H9 (cell line): ENCODE measurements at regions not wholly inside any gene's neighbourhood (a gene's known extent, or its start where the extent isn't known, plus 50 kb on each side); places are given as distances from the start of the nearest gene placed in this dataset.

Source experiments
- DNase-seq: peaks from one replicate; pipeline ENCODE4 v3.0.0-alpha.2; 2017
- H2AFZ ChIP-seq: one replicate; pipeline ENCODE4 v1.6.1; 2013; ENCODE audit warnings: mild to moderate bottlenecking, low read length, control low read depth, moderate library complexity
- H2AK5ac ChIP-seq: 2 replicates; pipeline ENCODE4 v1.6.1; 2013; ENCODE audit warnings: low read length, control low read depth, mixed read lengths; ENCODE audit not compliant: insufficient read length
- H2BK120ac ChIP-seq: one replicate; pipeline ENCODE4 v1.6.1; 2013; ENCODE audit warnings: low read depth, mild to moderate bottlenecking, low read length, control low read depth, inconsistent platforms; ENCODE audit not compliant: poor library complexity, severe bottlenecking
- H2BK12ac ChIP-seq: 2 replicates; pipeline ENCODE4 v1.6.1; 2013; ENCODE audit warnings: low read length, control low read depth, mixed read lengths, low read depth; ENCODE audit not compliant: insufficient read length
- H2BK15ac ChIP-seq: 2 replicates; pipeline ENCODE4 v1.6.1; 2013; ENCODE audit warnings: low read depth, low read length, control low read depth
- H2BK20ac ChIP-seq: one replicate; pipeline ENCODE4 v1.6.1; 2013; ENCODE audit warnings: low read depth, mild to moderate bottlenecking, low read length, control low read depth, inconsistent platforms; ENCODE audit not compliant: poor library complexity, severe bottlenecking
- H2BK5ac ChIP-seq: 2 replicates; pipeline ENCODE4 v1.6.1; 2013; ENCODE audit warnings: low read length, control low read depth, mixed read lengths; ENCODE audit not compliant: insufficient read length
- H3K14ac ChIP-seq: 2 replicates; pipeline ENCODE4 v1.6.1; 2013; ENCODE audit warnings: low read length, control low read depth; ENCODE audit not compliant: insufficient read depth
- H3K18ac ChIP-seq: 2 replicates; pipeline ENCODE4 v1.6.1; 2013; ENCODE audit warnings: low read depth, mild to moderate bottlenecking, mixed read lengths, low read length, control low read depth; ENCODE audit not compliant: insufficient read length
- H3K23ac ChIP-seq: 2 replicates; pipeline ENCODE4 v1.6.1; 2013; ENCODE audit warnings: low read length, control low read depth, mixed read lengths, low read depth; ENCODE audit not compliant: insufficient read length
- H3K23me2 ChIP-seq: 2 replicates; pipeline ENCODE4 v1.6.1; 2013; ENCODE audit warnings: low read depth, mild to moderate bottlenecking, mixed read lengths, low read length, control low read depth; ENCODE audit not compliant: insufficient read length, poor library complexity, severe bottlenecking
- H3K27ac ChIP-seq: 2 replicates; pipeline ENCODE4 v1.5.1; 2013; ENCODE audit warnings: low read length, control low read depth, mixed read lengths, low read depth; ENCODE audit not compliant: insufficient read length
- H3K27me3 ChIP-seq: 2 replicates; pipeline ENCODE4 v1.6.1; 2013; ENCODE audit warnings: low read length, control low read depth, inconsistent platforms; ENCODE audit not compliant: insufficient read depth
- H3K4ac ChIP-seq: 2 replicates; pipeline ENCODE4 v1.6.1; 2013; ENCODE audit warnings: low read depth, mild to moderate bottlenecking, control low read depth, inconsistent platforms, low read length, moderate library complexity
- H3K4me1 ChIP-seq: 2 replicates; pipeline ENCODE4 v1.6.1; 2013; ENCODE audit warnings: low read length, control low read depth, inconsistent platforms; ENCODE audit not compliant: insufficient read depth
- H3K4me2 ChIP-seq: 2 replicates; pipeline ENCODE4 v1.6.1; 2013; ENCODE audit warnings: low read length, control low read depth, mixed read lengths; ENCODE audit not compliant: insufficient read length, insufficient read depth
- H3K56ac ChIP-seq: 2 replicates; pipeline ENCODE4 v1.6.1; 2013; ENCODE audit warnings: low read depth, mild to moderate bottlenecking, mixed read lengths, low read length, control low read depth; ENCODE audit not compliant: insufficient read length
- H3K79me1 ChIP-seq: 2 replicates; pipeline ENCODE4 v1.6.1; 2013; ENCODE audit warnings: low read depth, mild to moderate bottlenecking, moderate library complexity, low read length, control low read depth, inconsistent platforms; ENCODE audit not compliant: insufficient read depth, poor library complexity, severe bottlenecking
- H3K79me2 ChIP-seq: 2 replicates; pipeline ENCODE4 v1.6.1; 2013; ENCODE audit warnings: low read length, control low read depth, inconsistent platforms; ENCODE audit not compliant: insufficient read depth
- H3K9ac ChIP-seq: 2 replicates; pipeline ENCODE4 v1.6.1; 2013; ENCODE audit warnings: low read length, control low read depth, mixed read lengths; ENCODE audit not compliant: insufficient read length; ENCODE audit errors: extremely low read depth
- H3K9me3 ChIP-seq: one replicate; pipeline ENCODE4 v1.6.1; 2013; ENCODE audit warnings: low read depth, low read length, inconsistent platforms; ENCODE audit not compliant: control insufficient read depth
- H3T11ph ChIP-seq: one replicate; pipeline ENCODE4 v1.6.1; 2013; ENCODE audit warnings: mild to moderate bottlenecking, low read length, control low read depth, inconsistent platforms
- H4K20me1 ChIP-seq: one replicate; pipeline ENCODE4 v1.6.1; 2013; ENCODE audit not compliant: control insufficient read depth, insufficient read length, insufficient read depth
- H4K5ac ChIP-seq: 2 replicates; pipeline ENCODE4 v1.6.1; 2013; ENCODE audit warnings: low read depth, mild to moderate bottlenecking, mixed read lengths, low read length, control low read depth; ENCODE audit not compliant: insufficient read length
- H4K8ac ChIP-seq: replicated peaks from 2 replicates; pipeline ENCODE4 v1.6.1; 2013; ENCODE audit warnings: low read length, control low read depth, mixed read lengths, low read depth; ENCODE audit not compliant: insufficient read length
- H4K91ac ChIP-seq: 2 replicates; pipeline ENCODE4 v1.6.1; 2013; ENCODE audit warnings: low read depth, mild to moderate bottlenecking, moderate library complexity, mixed read lengths, low read length, control low read depth; ENCODE audit not compliant: insufficient read length
- H3K27ac Mint-ChIP-seq, 3 experiments: 2 replicates in 2 of 3; 3 replicates in 1 of 3; pipeline ENCODE4 v1.8.0; 2020 to 2021; ENCODE audit warnings: mixed read lengths in 3 of 3, mild to moderate bottlenecking in 1 of 3, moderate library complexity in 1 of 3
- H3K27me3 Mint-ChIP-seq: 2 replicates; pipeline ENCODE4 v1.8.0; 2021; ENCODE audit warnings: low read depth, mild to moderate bottlenecking, moderate library complexity, mixed read lengths
- H3K36me3 Mint-ChIP-seq, 3 experiments: 2 replicates in 2 of 3; 3 replicates in 1 of 3; pipeline ENCODE4 v1.8.0; 2020 to 2021; ENCODE audit warnings: low read depth in 3 of 3, mixed read lengths in 3 of 3; ENCODE audit not compliant: insufficient read depth in 1 of 3
- H3K4me1 Mint-ChIP-seq, 2 experiments: 2 replicates each; pipeline ENCODE4 v1.8.0; 2020; ENCODE audit warnings: mixed read lengths in 2 of 2
- H3K4me3 Mint-ChIP-seq, 2 experiments: 2 replicates in 1 of 2; 3 replicates in 1 of 2; pipeline ENCODE4 v1.8.0; 2020 to 2021; ENCODE audit warnings: mild to moderate bottlenecking in 2 of 2, mixed read lengths in 2 of 2, moderate library complexity in 1 of 2
- H3K9me3 Mint-ChIP-seq, 2 experiments: 2 replicates in 1 of 2; 3 replicates in 1 of 2; pipeline ENCODE4 v1.8.0; 2020; ENCODE audit warnings: mild to moderate bottlenecking in 2 of 2, mixed read lengths in 2 of 2, moderate library complexity in 1 of 2
- CTCF ChIP-seq: fragments of 200-600 bp; sonication (generic); conservative IDR thresholded peaks from 3 replicates; pipeline ENCODE4 v1.8.0; 2021; ENCODE audit warnings: antibody characterized with exemption, mild to moderate bottlenecking
- WGBS: extraction: QIAGEN DNeasy Blood & Tissue Kit; methylation state at CpG from one replicate; pipeline ENCODE4 v1.1.7; 2013; ENCODE audit warnings: missing lambda C conversion rate, low lambda C conversion rate, mixed read lengths; ENCODE audit not compliant: insufficient read length; ENCODE audit errors: extremely low coverage; 5-methylcytosine and 5-hydroxymethylcytosine counted together

DNA sequence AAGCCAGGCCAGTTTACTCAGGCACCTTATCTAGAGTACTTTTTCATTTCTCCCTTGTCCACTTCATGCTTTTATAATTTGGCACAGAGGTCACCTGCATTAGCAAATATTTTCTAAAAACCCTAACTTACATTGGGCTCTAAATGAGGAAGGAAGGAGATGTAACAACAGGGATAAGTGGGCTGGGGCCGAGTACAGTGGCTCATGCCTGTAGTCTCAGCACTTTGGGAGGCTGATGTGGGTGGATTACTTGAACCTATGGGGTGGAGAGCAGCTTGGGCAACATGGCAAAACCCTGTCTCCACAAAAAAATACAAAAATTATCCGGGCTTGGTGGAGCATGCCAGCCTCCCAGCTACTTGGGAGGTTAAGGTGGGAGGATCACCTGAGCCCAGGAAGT is 55.9 kb downstream of the TMEM100 start:
- no peak overlapping the region for H3K9ac ChIP-seq
- Mint-ChIP-seq H3K27me3 (no peaks in the 10 kb centered on the region), H3K36me3 (no peaks in the 10 kb centered on the region), H3K27ac (no peak overlapping the region), H3K4me1 (peaks cover 12 to 19% of the 10 kb centered on the region in 2 experiments), H3K4me3 (no peak overlapping the region), H3K9me3 (no peaks in the 10 kb centered on the region; a peak in 1 of 5 replicates)
- no peak overlapping the region for H2AK5ac ChIP-seq
- H3K27me3 ChIP-seq: no peaks in the 10 kb centered on the region
- H3K79me1 ChIP-seq: no peaks in the 10 kb centered on the region
- no peak overlapping the region for H4K91ac ChIP-seq
- H3K23ac ChIP-seq: no peak overlapping the region
- no peak overlapping the region for H3K18ac ChIP-seq
- H3K27ac ChIP-seq: no peak overlapping the region
- TF ChIP-seq CTCF: no peak
- H3K4me2 ChIP-seq: no peak overlapping the region
- H3T11ph ChIP-seq: no peak overlapping the region
- no peak overlapping the region for H2BK20ac ChIP-seq
- H4K8ac ChIP-seq: no peak overlapping the region
- H2BK12ac ChIP-seq: no peak overlapping the region
- DNase-seq: no peak
- no peak overlapping the region for H3K14ac ChIP-seq
- H4K20me1 ChIP-seq: no peaks in the 10 kb centered on the region
- no peak overlapping the region for H3K56ac ChIP-seq
- H2BK5ac ChIP-seq: no peak overlapping the region
- H3K4me1 ChIP-seq: no peaks in the 10 kb centered on the region
- H3K23me2 ChIP-seq: no peaks in the 10 kb centered on the region
- no peak overlapping the region for H4K5ac ChIP-seq
- H2BK15ac ChIP-seq: no peak overlapping the region
- no peaks in the 10 kb centered on the region for H3K9me3 ChIP-seq
- WGBS: no CpG with 5 or more reads among the region's 2 CpGs
- H3K4ac ChIP-seq: no peak overlapping the region
- H2BK120ac ChIP-seq: no peak overlapping the region
- no peaks in the 10 kb centered on the region for H3K79me2 ChIP-seq
- no peak overlapping the region for H2AFZ ChIP-seq
